AG09319 (cell line): ENCODE measurements at regions not wholly inside any gene's neighbourhood (a gene's known extent, or its start where the extent isn't known, plus 50 kb on each side); places are given as distances from the start of the nearest gene placed in this dataset.

Experiments
- DNase-seq: peaks from one replicate; pipeline ENCODE4 v3.0.0-alpha.2; 2010; ENCODE audit warnings: low read depth; ENCODE audit errors: extremely low read depth
- CTCF ChIP-seq: IDR thresholded peaks from 2 replicates; pipeline ENCODE4 v1.5.1; 2011; ENCODE audit warnings: low read depth, mild to moderate bottlenecking, inconsistent platforms, low read length, moderate library complexity

DNA sequence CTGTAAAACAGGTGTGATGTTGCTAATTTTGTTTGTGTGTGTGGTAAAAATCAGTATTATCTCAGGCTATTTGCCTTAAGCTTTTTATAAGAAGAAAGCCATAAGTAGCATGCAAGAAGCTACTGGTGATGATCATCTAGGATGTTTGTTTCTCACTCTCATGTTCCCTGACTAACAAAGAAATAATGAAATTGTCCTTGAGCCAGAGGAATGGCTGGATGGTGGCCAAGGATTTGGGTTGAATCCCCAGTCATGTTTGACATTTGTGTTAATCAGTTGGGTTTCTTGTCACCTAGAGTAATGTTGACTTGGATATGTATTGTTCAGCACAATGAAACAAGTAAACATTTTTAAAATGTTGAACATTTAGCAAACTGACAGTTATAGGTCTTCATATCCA is 496.8 kb upstream of the ZEB2 start:
- no peak for TF ChIP-seq CTCF
- DNase-seq = no peak

- no peak for TF ChIP-seq CTCF
- no peak for DNase-seq
Observed at GRCh38 chr2:145015561-145015960, 495.6 kb upstream of the ZEB2 start.

DNA sequence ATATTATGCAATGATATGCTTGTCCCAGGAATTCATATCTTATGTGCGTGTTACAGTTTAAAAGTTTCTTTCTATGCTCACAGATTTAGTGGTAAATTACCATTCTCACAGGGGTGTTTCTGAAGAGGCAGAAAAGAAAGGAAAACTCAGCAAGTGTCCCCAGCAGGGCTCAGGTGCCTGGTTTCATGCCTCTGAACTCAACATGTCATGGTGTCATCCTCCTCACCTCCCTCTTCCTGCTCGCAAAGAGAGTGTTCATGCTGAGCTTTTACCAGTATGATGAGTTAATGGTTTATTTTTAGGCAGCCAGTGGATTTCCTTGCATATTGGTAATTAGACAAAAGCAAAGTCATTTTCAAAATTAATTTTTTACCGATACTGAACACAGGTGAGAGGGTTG is 492.9 kb upstream of the ZEB2 start:
- no peak for DNase-seq
- TF ChIP-seq CTCF = no peak

- no peak for DNase-seq
- TF ChIP-seq CTCF = no peak
Observed at GRCh38 chr2:145012214-145012670, 492.3 kb upstream of the ZEB2 start.

DNA sequence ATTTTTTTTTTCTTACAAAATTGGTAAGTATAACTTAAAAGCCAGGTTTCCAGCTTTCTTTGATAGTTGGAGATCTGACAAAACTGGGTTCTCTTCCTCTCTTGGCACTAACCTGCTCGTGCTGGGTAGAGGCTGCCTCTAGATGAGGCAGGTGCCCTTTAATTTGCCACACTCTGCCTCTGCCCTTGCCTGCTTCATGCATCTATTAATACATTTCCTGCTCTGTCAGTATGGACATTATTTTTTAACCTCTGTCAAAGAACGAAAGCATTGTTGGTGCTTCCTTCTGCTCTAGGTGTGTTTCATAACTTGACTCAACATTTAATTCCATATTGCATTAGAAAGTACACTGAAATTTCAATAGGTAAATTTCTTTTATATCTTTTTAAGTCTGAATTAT is 490.7 kb upstream of the ZEB2 start:
- DNase-seq = no peak
- TF ChIP-seq CTCF = no peak

DNA sequence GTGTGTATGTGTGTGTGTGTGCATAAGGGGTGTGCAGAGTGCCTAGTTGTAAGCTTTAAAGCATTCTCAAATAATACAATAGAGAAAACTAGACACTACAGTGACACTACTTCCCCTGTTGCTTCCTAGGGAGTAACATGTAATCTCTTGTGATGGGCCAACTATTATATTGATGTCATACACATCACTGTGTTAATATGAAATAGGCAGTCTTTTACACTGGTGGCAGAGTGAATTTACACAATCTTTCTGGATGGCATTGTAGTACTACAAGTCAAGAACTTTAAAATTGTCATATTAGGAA is 488.0 kb upstream of the ZEB2 start:
- no peak for TF ChIP-seq CTCF
- DNase-seq = no peak

GRCh38 chr2:145007093-145007959 is 487.4 kb upstream of the ZEB2 start:
- DNase-seq = peak; percentile 71
- TF ChIP-seq CTCF = no peak
